Keratinocyte (primary cell): ENCODE measurements at regions not wholly inside any gene's neighbourhood (a gene's known extent, or its start where the extent isn't known, plus 50 kb on each side); places are given as distances from the start of the nearest gene placed in this dataset.

ENCODE experiments used
- DNase-seq: peaks from one replicate; pipeline ENCODE4 v3.0.0-alpha.2; 2011; ENCODE audit warnings: low read depth, missing footprints, low spot score
- FAIRE-seq: peaks from 2 replicates; lab custom pipeline; 2011; peaks lifted over from hg19 to GRCh38; lab: Jason Lieb, UNC
- H2AFZ ChIP-seq: 2 replicates; pipeline ENCODE4 v1.6.0; 2012; ENCODE audit warnings: low read length, control low read depth, inconsistent platforms; ENCODE audit not compliant: control insufficient read depth
- H3K27ac ChIP-seq: 2 replicates; pipeline ENCODE4 v1.5.1; 2011; ENCODE audit warnings: low read length; ENCODE audit not compliant: control insufficient read depth, insufficient read depth
- H3K27me3 ChIP-seq: 3 replicates; pipeline ENCODE4 v1.6.0; 2011; ENCODE audit warnings: low read length; ENCODE audit not compliant: control insufficient read depth, insufficient read depth; ENCODE audit errors: extremely low read depth
- H3K36me3 ChIP-seq, 2 experiments: 2 replicates in 1 of 2; 3 replicates in 1 of 2; pipeline ENCODE4 v1.5.1; 2011; ENCODE audit warnings: low read length in 2 of 2, mild to moderate bottlenecking in 1 of 2; ENCODE audit not compliant: control insufficient read depth in 2 of 2, insufficient read depth in 2 of 2; ENCODE audit errors: extremely low read depth in 1 of 2
- H3K4me1 ChIP-seq: 3 replicates; pipeline ENCODE4 v1.5.1; 2011; ENCODE audit warnings: low read length; ENCODE audit not compliant: control insufficient read depth, insufficient read depth; ENCODE audit errors: extremely low read depth
- H3K4me2 ChIP-seq: 3 replicates; pipeline ENCODE4 v1.6.0; 2011; ENCODE audit warnings: low read depth, low read length; ENCODE audit not compliant: control insufficient read depth, insufficient read depth; ENCODE audit errors: extremely low read depth
- H3K4me3 ChIP-seq, 3 experiments: fragments of 200-600 bp in 1 of 3; sonication (generic) in 1 of 3; 2 replicates in 2 of 3; 3 replicates in 1 of 3; pipeline ENCODE4 v1.5.1; 2011 to 2016; ENCODE audit warnings: low read length in 3 of 3, mild to moderate bottlenecking in 3 of 3, control low read depth in 2 of 3, inconsistent platforms in 1 of 3, low read depth in 1 of 3, mixed read lengths in 1 of 3, mixed run types in 1 of 3, moderate library complexity in 1 of 3; ENCODE audit not compliant: control insufficient read depth in 2 of 3, insufficient read depth in 2 of 3; ENCODE audit errors: extremely low read depth in 1 of 3
- H3K79me2 ChIP-seq: 2 replicates; pipeline ENCODE4 v1.6.0; 2012; ENCODE audit warnings: low read length; ENCODE audit not compliant: control insufficient read depth, insufficient read depth
- H3K9ac ChIP-seq: 3 replicates; pipeline ENCODE4 v1.6.0; 2011; ENCODE audit warnings: low read length; ENCODE audit not compliant: control insufficient read depth, insufficient read depth; ENCODE audit errors: extremely low read depth
- H3K9me1 ChIP-seq: 3 replicates; pipeline ENCODE4 v1.6.0; 2011; ENCODE audit warnings: low read length; ENCODE audit not compliant: control insufficient read depth, insufficient read depth; ENCODE audit errors: extremely low read depth
- H3K9me3 ChIP-seq: 2 replicates; pipeline ENCODE4 v1.5.1; 2012; ENCODE audit warnings: low read depth, low read length; ENCODE audit not compliant: control insufficient read depth
- H4K20me1 ChIP-seq: 3 replicates; pipeline ENCODE4 v1.6.0; 2011; ENCODE audit warnings: low read length; ENCODE audit not compliant: control insufficient read depth, insufficient read depth; ENCODE audit errors: extremely low read depth
- EZH2 ChIP-seq: IDR thresholded peaks from one replicate; pipeline ENCODE4 v1.6.1; 2012; ENCODE audit warnings: inconsistent platforms, mild to moderate bottlenecking, low read length, moderate library complexity
- dilution Hi-C: fragments of 300-500 bp; cut with MboI; formaldehyde crosslinking; loops from one replicate; pipeline ENCODE4 v1.7.0; 2020; ENCODE audit warnings: low sequenced_read_pairs; ENCODE audit not compliant: extremely low pct_ligation_motif_present
- TF ChIP-seq, protein P1 (sequence below), 3 experiments: IDR thresholded peaks in 1 of 3; conservative IDR thresholded peaks in 1 of 3; optimal IDR thresholded peaks in 1 of 3; 2 replicates in 2 of 3; 3 replicates in 1 of 3; pipeline versions ENCODE3 to v1.5.1; 2011; ENCODE audit warnings: low read length in 3 of 3, mild to moderate bottlenecking in 3 of 3, moderate library complexity in 2 of 3, control low read depth in 1 of 3, inconsistent platforms in 1 of 3; ENCODE audit not compliant: insufficient read depth in 2 of 3; ENCODE audit errors: extremely low read depth in 1 of 3

- Histone ChIP-seq H3K36me3 (no peaks in the 10 kb centered on the region), H3K9ac (no peak overlapping the region), H4K20me1 (no peaks in the 10 kb centered on the region), H2AFZ (no peak overlapping the region), H3K27ac (no peak overlapping the region), H3K27me3 (no peaks in the 10 kb centered on the region), H3K79me2 (no peaks in the 10 kb centered on the region), H3K4me2 (no peak overlapping the region), H3K9me1 (no peaks in the 10 kb centered on the region), H3K4me3 (no peak overlapping the region), H3K9me3 (no peaks in the 10 kb centered on the region), H3K4me1 (no peaks in the 10 kb centered on the region)
- FAIRE-seq = no peak
- no peak for DNase-seq
- TF ChIP-seq, protein P1, sequence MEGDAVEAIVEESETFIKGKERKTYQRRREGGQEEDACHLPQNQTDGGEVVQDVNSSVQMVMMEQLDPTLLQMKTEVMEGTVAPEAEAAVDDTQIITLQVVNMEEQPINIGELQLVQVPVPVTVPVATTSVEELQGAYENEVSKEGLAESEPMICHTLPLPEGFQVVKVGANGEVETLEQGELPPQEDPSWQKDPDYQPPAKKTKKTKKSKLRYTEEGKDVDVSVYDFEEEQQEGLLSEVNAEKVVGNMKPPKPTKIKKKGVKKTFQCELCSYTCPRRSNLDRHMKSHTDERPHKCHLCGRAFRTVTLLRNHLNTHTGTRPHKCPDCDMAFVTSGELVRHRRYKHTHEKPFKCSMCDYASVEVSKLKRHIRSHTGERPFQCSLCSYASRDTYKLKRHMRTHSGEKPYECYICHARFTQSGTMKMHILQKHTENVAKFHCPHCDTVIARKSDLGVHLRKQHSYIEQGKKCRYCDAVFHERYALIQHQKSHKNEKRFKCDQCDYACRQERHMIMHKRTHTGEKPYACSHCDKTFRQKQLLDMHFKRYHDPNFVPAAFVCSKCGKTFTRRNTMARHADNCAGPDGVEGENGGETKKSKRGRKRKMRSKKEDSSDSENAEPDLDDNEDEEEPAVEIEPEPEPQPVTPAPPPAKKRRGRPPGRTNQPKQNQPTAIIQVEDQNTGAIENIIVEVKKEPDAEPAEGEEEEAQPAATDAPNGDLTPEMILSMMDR (optimal IDR thresholded peaks at IDR 0.05 in 1 of 3, IDR thresholded peaks at IDR 0.05 in 1 of 3, conservative IDR thresholded peaks at IDR 0.05 in 1 of 3; ENCODE audit: extremely low read depth in 1 of 3, insufficient read depth in 2 of 3, low read length in 3 of 3) = no peak
- TF ChIP-seq EZH2 = no peak
- dilution Hi-C loops = no loop called here
Observed at GRCh38 chr1:188700116-188700515, 1777.5 kb downstream of the BRINP3 start.

DNA sequence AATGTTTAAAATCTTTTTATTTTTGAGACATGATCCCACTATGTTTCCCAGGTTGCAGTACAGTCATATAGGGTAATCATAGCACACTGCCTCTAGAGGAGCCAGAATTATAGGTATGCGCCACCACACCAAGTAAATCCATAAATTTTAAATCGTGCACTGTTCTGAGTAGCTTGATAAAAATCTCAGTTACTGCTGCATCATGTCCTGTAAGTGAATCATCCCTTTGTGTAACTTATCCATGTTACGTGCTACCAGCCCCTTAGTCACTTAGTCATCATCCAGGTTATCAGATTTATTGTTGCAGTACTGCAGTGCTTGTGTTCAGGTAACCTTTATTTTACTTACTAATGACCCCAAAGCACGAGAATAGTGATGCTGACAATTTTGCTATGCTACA is 1770.9 kb downstream of the BRINP3 start:
- no peak overlapping the region for H3K4me3 ChIP-seq
- H3K9me3 ChIP-seq = no peaks in the 10 kb centered on the region
- H4K20me1 ChIP-seq = no peaks in the 10 kb centered on the region
- dilution Hi-C loops = no loop called here
- H3K4me1 ChIP-seq = no peaks in the 10 kb centered on the region
- FAIRE-seq (peak; percentile 68), DNase-seq (peak; percentile 41)
- no peaks in the 10 kb centered on the region for H3K9me1 ChIP-seq
- H3K4me2 ChIP-seq = no peak overlapping the region
- no peak overlapping the region for H2AFZ ChIP-seq
- H3K36me3 ChIP-seq = no peaks in the 10 kb centered on the region
- H3K79me2 ChIP-seq = no peaks in the 10 kb centered on the region
- H3K27me3 ChIP-seq = no peaks in the 10 kb centered on the region
- TF ChIP-seq, protein P1 (optimal IDR thresholded peaks at IDR 0.05 in 1 of 3, IDR thresholded peaks at IDR 0.05 in 1 of 3, conservative IDR thresholded peaks at IDR 0.05 in 1 of 3; ENCODE audit: extremely low read depth in 1 of 3, insufficient read depth in 2 of 3, low read length in 3 of 3) = peak in 1 of 3 experiments; percentile 9
- TF ChIP-seq EZH2 = no peak
- H3K9ac ChIP-seq = no peak overlapping the region
- H3K27ac ChIP-seq = no peak overlapping the region
